ENCODE measurements at regions not wholly inside any gene's neighbourhood (a gene's known extent, or its start where the extent isn't known, plus 50 kb on each side); places are given as distances from the start of the nearest gene placed in this dataset.

- POLR2A ChIA-PET: no interaction called here
- Histone ChIP-seq H4K20me1 (replicated peaks; ENCODE audit: control insufficient read depth, extremely low read depth, insufficient read depth, low read length) (no peaks in the 10 kb centered on the region), H3K79me2 (ENCODE audit: control insufficient read depth, insufficient read depth, low read length) (no peaks in the 10 kb centered on the region), H3K9me1 (replicated peaks; ENCODE audit: control insufficient read depth, extremely low read depth, insufficient read depth, low read length) (no peaks in the 10 kb centered on the region), H2AFZ (ENCODE audit: low read depth, low read length) (no peak overlapping the region), H3K9me3 (replicated peaks; ENCODE audit: control insufficient read depth, insufficient read depth, low read length) (no peaks in the 10 kb centered on the region), H3K27ac (ENCODE audit: insufficient read depth, low read depth, low read length) (no peak overlapping the region), H3K36me3 (ENCODE audit: control insufficient read depth in 2 of 2, extremely low read depth in 1 of 2, insufficient read depth in 2 of 2, low read length in 2 of 2) (no peaks in the 10 kb centered on the region), H3K9ac (replicated peaks; ENCODE audit: extremely low read depth, insufficient read depth, low read length) (no peak overlapping the region), H3K4me3 (replicated peaks in 1 of 3; ENCODE audit: insufficient read depth in 1 of 3, low read depth in 1 of 3, low read length in 3 of 3) (no peak overlapping the region), H3K27me3 (ENCODE audit: control insufficient read depth in 2 of 2, insufficient read depth in 2 of 2, low read length in 2 of 2) (no peaks in the 10 kb centered on the region), H3K4me1 (ENCODE audit: control insufficient read depth, extremely low read depth, insufficient read depth, low read length) (no peaks in the 10 kb centered on the region), H3K4me2 (ENCODE audit: insufficient read depth, low read length) (no peak overlapping the region)
- dilution Hi-C loops (cut with MboI; ENCODE audit: extremely low pct_ligation_motif_present, low sequenced_read_pairs): no loop called here
- no TSS peak for BruUV-seq (replicated peaks)
- CTCF ChIA-PET: no interaction called here
- intact Hi-C loops (cut with micrococcal nuclease): no loop called here
- no peak for DNase-seq (ENCODE audit: low read depth, low spot score)
- TF ChIP-seq JUN (IDR thresholded peaks at IDR 0.05; ENCODE audit: borderline replicate concordance, insufficient read depth, insufficient read length, low read depth) (no peak), EZH2 (IDR thresholded peaks at IDR 0.05; ENCODE audit: borderline replicate concordance, low read depth, low read length, severe bottlenecking) (no peak), POLR2AphosphoS5 (IDR thresholded peaks at IDR 0.05; ENCODE audit: insufficient read depth, low read depth, low read length) (no peak), POLR2A (IDR thresholded peaks at IDR 0.05; ENCODE audit: low read depth, low read length) (no peak), MAX (IDR thresholded peaks at IDR 0.05; ENCODE audit: insufficient read depth, insufficient read length) (no peak), CTCF (IDR thresholded peaks at IDR 0.05; ENCODE audit: extremely low read depth in 1 of 2, insufficient read depth in 1 of 2, low read depth in 1 of 2, low read length in 2 of 2) (no peak), FOS (IDR thresholded peaks at IDR 0.05; ENCODE audit: borderline replicate concordance, insufficient read depth, low read length) (no peak), GATA2 (IDR thresholded peaks at IDR 0.05; ENCODE audit: insufficient read depth, insufficient read length, low read depth, low read length) (no peak), MYC (IDR thresholded peaks at IDR 0.05; ENCODE audit: low read depth, low read length) (no peak)
- no peak for FAIRE-seq
These were observed 349.8 kb downstream of the TMEM121 start for GRCh38 chr14:105876158-105876557.

Data from endothelial cell of umbilical vein (primary cell).